Epithelial cell of prostate (primary cell): ENCODE measurements at regions not wholly inside any gene's neighbourhood (a gene's known extent, or its start where the extent isn't known, plus 50 kb on each side); places are given as distances from the start of the nearest gene placed in this dataset.

Experiments
- DNase-seq: peaks from one replicate; pipeline ENCODE4 v3.0.0-alpha.2; 2011; ENCODE audit warnings: low read depth, low spot score
- H3K27ac ChIP-seq: fragments of 450-650 bp; 2 replicates; pipeline ENCODE4 v1.5.1; 2017; ENCODE audit warnings: mild to moderate bottlenecking

GRCh38 chr3:41116851-41117250 is 82.5 kb upstream of the CTNNB1 start:
- peak overlapping the region; percentile 62 for H3K27ac ChIP-seq
- no peak for DNase-seq

- peak overlapping the region; percentile 62 for H3K27ac ChIP-seq
- peak; percentile 95 for DNase-seq
Measured at GRCh38 chr3:41117398-41117870, 81.9 kb upstream of the CTNNB1 start.

DNA sequence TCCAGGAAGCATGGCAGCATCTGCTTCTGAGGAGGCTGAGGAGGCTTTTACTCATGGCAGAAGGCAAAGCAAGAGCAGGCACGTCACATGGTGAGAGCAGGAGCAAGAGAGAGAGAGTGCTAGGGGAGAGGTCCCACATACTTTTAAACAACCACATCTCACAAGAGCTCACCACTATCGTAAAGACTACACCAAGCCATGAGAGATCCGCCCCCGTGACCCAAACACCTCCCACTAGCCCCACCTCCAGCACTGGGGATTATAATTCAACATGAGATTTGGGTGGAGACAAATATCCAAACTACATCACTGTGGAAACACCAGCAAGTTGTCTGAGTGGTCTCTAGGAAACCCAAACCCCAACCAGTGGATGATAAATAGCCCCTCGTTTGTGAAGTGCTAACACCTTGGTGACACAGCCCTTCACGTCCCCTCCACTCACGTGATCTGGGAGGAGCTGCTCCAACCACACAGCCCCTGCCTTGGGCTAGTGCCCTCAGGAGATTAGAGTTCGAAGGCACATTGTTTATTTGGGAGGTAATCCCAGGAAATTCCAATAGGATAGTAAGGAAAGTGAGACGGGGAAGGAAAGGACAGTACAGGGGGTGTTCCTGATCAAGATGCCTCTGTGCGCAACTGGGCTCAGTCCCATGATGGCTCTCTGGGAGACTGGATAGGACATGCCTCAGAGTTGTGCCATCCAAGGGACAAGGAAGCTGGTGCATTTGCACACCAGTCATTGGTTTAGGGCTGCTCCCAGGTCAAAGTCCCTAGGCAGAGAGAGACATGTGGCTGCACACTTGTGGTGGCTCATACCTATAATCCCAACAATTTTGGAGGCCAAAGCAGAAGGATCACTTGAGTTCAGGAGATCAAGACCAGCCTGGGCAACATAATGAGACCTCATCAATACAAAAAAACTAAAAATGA is 80.6 kb upstream of the CTNNB1 start:
- no peak for DNase-seq
- no peak overlapping the region for H3K27ac ChIP-seq

DNA sequence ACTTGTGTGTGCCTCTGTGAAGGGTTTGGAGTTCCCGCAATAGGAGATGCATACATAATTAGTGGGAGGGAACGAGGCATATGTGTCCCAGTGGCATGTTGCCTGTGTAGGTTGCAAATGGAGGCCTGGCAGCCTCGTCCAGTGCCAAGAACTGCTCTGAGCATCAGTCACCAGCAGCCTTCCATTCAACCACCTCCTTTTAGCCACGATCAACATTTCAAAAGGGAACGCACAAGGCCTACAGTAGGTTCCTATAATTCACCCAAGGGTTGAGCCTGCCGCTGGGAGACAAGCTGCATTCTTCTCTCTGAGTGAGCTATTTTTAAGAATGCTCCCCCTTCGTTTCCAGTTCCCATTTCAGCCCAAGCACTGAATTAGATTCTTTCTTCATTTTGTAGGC is 78.8 kb upstream of the CTNNB1 start:
- no peak for DNase-seq
- no peak overlapping the region for H3K27ac ChIP-seq

GRCh38 chr3:41125258-41125657 is 74.0 kb upstream of the CTNNB1 start:
- no peak for DNase-seq
- H3K27ac ChIP-seq: no peak overlapping the region

DNA sequence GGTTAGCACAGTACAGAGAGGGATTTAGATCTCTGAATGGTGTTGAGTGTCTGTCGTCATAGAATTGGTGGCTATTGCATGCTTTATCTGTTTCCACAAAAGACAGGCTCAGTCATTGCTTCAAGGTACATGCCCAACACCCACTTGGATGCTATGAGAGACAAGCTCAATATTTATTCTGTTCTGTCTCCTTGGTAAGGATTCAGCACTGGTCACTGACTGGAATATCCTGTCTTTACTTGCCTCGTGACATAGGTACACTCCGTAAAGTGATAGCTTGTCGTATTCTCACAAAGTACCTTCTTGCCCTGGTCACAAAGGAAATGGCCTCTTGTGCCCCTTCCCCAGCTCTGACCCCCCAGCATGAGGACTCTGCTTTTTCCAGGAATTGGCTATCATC is 72.8 kb upstream of the CTNNB1 start:
- H3K27ac ChIP-seq: no peak overlapping the region
- no peak for DNase-seq

- no peak overlapping the region for H3K27ac ChIP-seq
- no peak for DNase-seq
Measured at GRCh38 chr3:41126961-41127360, 72.3 kb upstream of the CTNNB1 start.

DNA sequence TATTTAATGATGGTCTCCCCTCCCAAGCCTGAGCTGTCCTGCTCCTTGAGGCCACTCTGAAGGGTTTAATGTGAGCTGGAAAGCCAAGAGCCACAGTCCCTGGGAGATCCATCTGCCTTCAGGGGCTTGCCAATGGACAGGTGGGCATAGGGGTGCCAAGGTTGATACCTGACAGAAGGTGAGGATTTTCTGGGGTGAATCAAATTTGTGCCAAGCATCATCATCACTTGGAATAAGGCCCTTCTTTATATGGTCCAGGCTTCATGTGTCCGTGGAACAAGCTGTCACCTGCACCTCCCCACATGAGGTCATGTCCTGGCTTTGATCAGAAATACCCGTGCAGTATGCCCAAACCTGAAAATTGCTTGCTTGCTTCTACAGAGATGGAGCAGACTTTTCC is 71.9 kb upstream of the CTNNB1 start:
- no peak for DNase-seq
- H3K27ac ChIP-seq: no peak overlapping the region

- H3K27ac ChIP-seq: no peak overlapping the region
- DNase-seq: no peak
Measured at GRCh38 chr3:41129731-41130130, 69.6 kb upstream of the CTNNB1 start.

GRCh38 chr3:41131224-41131623 is 68.1 kb upstream of the CTNNB1 start:
- peak; percentile 90 for DNase-seq
- peak overlapping the region; percentile 79 for H3K27ac ChIP-seq

- H3K27ac ChIP-seq: peak overlapping the region; percentile 83
- peak; percentile 82 for DNase-seq
Measured at GRCh38 chr3:41137686-41138111, 61.6 kb upstream of the CTNNB1 start.

- H3K27ac ChIP-seq: peak overlapping the region; percentile 83
- no peak for DNase-seq
Measured at GRCh38 chr3:41138146-41138545, 61.2 kb upstream of the CTNNB1 start.

- no peak for DNase-seq
- peak overlapping the region; percentile 83 for H3K27ac ChIP-seq
Measured at GRCh38 chr3:41138601-41139000, 60.7 kb upstream of the CTNNB1 start.

GRCh38 chr3:41140242-41140641 is 59.1 kb upstream of the CTNNB1 start:
- no peak for DNase-seq
- H3K27ac ChIP-seq: no peak overlapping the region

GRCh38 chr3:41141433-41142167 is 57.7 kb upstream of the CTNNB1 start:
- H3K27ac ChIP-seq: no peak overlapping the region
- no peak for DNase-seq

- H3K27ac ChIP-seq: no peak overlapping the region
- no peak for DNase-seq
Measured at GRCh38 chr3:41143421-41144031, 55.8 kb upstream of the CTNNB1 start.

- DNase-seq: no peak
- no peak overlapping the region for H3K27ac ChIP-seq
Measured at GRCh38 chr3:41144631-41145030, 54.7 kb upstream of the CTNNB1 start.

DNA sequence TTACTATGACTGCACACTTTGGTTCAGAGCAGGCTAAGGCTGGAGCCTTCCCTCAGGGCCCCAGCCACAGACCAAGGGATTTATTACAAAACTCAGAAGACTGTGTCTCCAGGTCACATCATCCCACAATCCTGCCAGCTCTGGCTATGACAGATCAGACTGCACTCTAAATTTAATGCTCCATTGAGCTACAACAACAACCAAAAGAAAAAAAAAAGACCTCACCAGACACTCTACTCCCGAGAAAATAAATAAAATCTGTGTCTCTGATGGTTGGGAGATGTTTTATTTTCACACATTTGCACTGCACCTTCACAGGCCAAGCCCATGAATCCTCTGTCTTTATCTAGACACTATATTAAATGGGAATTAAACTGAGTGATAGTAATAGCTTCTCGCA is 50.8 kb upstream of the CTNNB1 start:
- no peak overlapping the region for H3K27ac ChIP-seq
- DNase-seq: no peak

DNA sequence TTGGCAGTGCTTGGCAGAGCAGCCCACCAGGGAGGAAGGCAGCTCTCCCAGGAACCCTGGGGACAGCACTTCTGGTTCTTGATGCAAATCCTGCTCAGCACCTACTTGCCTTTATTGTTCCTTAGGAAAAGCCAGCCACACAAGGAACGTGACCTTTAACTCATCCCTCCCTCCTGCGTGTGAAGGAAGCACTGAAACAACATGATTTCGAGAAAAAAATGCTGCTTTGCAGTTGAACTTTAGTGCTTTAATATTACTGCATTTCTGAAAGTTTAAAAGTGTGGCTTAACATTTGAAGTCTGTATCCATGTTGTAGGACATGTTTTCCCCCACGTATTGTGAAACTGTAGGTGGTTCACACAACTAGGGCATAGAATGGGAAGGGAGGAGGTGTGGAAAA is 50.4 kb upstream of the CTNNB1 start:
- no peak for DNase-seq
- H3K27ac ChIP-seq: no peak overlapping the region
